Astrocyte of the cerebellum (primary cell): ENCODE measurements at regions not wholly inside any gene's neighbourhood (a gene's known extent, or its start where the extent isn't known, plus 50 kb on each side); places are given as distances from the start of the nearest gene placed in this dataset.
"Not testable (repeated sequence)": the region's sequence is repeated elsewhere in the genome, so short reads cannot be mapped to it uniquely, and the experiment has no call there.

ENCODE experiments used
- DNase-seq: peaks from one replicate; pipeline ENCODE4 v3.0.0-alpha.2; 2011; ENCODE audit warnings: low read depth
- H3K4me3 ChIP-seq: 2 replicates; pipeline ENCODE4 v1.5.1; 2011; ENCODE audit warnings: mild to moderate bottlenecking, low read depth, low read length, moderate library complexity
- in situ Hi-C: cut with HindIII; loops from 2 replicates; pipeline ENCODE4 v1.10.0; 2017; ENCODE audit warnings: low sequenced_read_pairs
- TF ChIP-seq, protein P1 (sequence below): IDR thresholded peaks from 2 replicates; pipeline ENCODE4 v1.5.1; 2012; ENCODE audit warnings: low read length, low read depth, moderate library complexity, mild to moderate bottlenecking; ENCODE audit errors: missing control alignments

DNA sequence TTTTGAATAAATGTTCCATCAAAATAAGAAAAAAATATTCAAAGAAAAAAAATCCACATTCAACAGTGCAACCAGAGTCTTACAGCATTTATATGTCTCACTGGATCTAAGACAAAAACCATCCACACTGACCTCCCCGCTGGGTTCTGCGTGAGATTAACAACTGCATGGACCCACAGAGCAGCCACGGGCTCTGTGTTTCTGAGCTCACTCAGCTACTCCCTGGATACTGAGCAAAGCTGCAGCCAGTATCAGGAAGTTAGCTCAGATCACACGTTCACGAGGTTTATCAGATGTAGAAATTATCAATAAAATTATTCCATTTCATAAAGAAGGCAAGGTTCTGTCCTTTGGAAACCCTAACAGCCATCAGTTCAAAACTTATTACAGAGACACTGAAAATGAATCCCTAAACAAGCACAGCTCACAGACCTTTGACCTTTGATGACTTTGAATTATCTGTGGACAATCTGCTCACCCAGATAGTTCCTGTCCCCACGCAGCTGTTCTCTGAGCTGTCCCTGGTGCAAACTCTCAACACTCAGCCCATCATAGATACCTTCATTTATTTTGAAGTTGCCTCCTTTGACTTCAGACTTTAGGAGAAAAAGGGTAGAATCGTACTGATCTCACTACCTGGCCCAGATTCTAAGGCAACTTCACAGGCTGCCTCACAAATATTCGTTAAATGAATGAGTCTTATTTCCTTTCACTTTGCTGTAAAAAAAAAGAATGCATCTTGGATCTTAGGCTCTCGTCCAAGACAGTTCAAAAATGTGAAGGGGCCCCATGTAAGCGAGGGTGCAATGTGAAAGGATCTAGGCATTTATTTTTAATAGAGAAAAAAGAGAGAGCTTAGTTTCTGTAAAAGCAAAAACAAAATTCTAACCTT, 67.7 kb upstream of the SVIL start:
- H3K4me3 ChIP-seq, result no peak overlapping the region
- TF ChIP-seq, protein P1, sequence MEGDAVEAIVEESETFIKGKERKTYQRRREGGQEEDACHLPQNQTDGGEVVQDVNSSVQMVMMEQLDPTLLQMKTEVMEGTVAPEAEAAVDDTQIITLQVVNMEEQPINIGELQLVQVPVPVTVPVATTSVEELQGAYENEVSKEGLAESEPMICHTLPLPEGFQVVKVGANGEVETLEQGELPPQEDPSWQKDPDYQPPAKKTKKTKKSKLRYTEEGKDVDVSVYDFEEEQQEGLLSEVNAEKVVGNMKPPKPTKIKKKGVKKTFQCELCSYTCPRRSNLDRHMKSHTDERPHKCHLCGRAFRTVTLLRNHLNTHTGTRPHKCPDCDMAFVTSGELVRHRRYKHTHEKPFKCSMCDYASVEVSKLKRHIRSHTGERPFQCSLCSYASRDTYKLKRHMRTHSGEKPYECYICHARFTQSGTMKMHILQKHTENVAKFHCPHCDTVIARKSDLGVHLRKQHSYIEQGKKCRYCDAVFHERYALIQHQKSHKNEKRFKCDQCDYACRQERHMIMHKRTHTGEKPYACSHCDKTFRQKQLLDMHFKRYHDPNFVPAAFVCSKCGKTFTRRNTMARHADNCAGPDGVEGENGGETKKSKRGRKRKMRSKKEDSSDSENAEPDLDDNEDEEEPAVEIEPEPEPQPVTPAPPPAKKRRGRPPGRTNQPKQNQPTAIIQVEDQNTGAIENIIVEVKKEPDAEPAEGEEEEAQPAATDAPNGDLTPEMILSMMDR, result no peak
- in situ Hi-C loops, result no loop called here
- DNase-seq, result no peak

DNA sequence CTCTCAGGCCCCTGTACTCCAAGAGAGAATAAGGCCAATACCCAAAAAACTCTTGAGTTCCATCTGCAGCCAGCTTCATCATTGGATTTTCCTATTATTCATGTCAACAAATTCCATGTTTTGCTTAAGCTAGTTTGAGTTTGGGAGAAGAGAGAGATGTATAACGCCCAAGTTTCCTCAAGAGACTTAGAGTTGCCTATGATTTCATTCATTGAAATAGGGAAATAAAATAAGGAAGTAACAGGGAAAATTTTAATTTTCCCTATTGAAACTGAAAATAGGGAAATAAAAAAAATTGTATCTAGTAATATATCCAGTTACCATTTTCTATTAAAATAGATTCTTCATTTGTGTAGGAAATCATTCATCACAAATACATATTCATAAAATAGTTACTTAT, 66.5 kb upstream of the SVIL start:
- no peak for DNase-seq
- in situ Hi-C loops, result no loop called here
- TF ChIP-seq, protein P1, result no peak
- no peak overlapping the region for H3K4me3 ChIP-seq

DNA sequence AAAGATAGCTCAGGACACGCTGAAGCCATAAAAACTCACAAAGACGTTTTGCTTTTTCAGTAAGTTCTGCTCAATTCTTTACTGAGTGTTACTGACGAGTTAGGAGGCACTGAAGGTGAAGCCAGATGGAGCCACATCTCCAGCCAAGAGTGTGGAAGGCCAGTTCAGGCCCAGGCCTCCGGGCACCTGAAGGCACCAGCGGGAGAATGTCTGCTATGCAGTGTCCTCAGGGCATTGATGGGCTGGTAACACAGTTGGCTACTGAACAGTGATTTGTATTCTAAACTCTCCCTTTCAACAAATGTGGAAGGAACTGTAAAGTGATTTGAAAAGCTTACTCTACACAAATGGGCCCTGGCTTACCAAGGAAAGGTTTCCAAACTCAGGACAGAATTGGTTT, 64.8 kb upstream of the SVIL start:
- no peak for DNase-seq
- TF ChIP-seq, protein P1, result no peak
- no peak overlapping the region for H3K4me3 ChIP-seq
- in situ Hi-C loops, result no loop called here

DNA sequence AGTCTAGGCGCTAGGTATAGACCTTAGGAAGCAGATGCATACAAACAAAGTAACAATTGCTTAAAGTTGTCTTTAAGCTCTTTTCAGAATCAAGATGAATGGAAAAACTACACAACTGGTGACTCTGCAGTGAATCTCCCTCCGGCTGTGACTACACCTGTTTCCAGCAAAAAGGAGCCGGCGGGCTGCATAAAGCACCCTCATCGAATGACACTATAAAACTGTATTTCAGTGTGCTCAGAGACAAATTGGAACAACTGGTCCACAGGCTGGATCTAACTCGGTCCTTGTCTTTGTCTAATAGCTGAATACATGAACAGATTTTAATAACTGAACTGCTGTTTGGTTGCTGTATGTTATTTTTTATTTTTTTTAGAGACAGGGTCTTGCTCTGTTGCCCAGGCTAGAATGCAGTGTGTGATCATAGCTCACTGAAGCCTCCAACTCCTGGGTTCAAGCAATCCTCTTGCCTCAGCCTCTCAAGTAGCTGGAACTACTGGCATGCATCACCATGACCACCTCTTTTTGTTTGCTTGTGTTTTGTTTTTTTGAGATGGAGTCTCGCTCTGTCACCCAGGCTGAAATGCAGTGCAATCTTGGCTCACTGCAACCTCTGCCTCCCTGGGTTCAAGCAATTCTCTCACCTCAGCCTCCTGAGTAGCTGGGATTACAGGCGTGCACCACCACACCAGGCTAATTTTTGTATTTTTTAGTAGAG, 64.2 kb upstream of the SVIL start:
- TF ChIP-seq, protein P1, result no peak
- no peak for DNase-seq
- in situ Hi-C loops, result no loop called here

DNA sequence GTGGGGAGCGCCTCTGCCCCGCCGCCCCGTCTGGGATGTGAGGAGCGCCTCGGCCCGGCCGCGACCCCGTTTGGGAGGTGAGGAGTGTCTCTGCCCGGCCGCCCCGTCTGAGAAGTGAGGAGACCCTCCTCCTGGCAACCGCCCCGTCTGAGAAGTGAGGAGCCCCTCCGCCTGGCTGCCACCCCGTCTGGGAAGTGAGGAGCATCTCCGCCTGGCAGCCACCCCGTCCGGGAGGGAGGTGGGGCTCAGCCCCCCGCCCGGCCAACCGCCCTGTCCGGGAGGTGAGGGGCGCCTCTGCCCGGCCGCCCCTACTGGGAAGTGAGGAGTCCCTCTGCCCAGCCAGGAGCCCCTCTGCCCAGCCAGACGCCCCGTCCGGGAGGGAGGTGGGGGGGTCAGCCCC, 61.8 kb upstream of the SVIL start:
- DNase-seq, H3K4me3 ChIP-seq, in situ Hi-C loops: not testable (repeated sequence)

More for the DNA sequence above, 64.2 kb upstream of the SVIL start:
- no peak overlapping the region for H3K4me3 ChIP-seq

DNA sequence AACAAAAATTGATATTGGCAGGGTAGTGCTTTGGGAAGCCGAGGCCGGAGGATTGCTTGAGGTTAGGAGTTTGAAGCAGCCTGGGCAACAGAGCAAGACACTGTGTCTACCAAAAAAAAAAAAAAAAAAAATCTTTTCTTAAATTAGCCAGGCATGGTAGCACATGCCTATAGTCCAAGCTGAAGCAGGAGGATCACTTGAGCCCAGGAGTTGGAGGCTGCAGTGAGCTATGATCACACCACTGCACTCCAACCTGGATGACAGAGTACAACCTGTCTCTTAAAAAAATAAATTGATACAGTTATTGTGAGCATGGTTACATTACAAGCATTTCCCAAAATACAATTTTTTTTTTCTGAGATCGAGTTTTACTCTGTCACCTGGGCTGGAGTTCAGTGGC, 59.4 kb upstream of the SVIL start:
- in situ Hi-C loops, result no loop called here
- H3K4me3 ChIP-seq, result no peak overlapping the region
- no peak for DNase-seq
- TF ChIP-seq, protein P1, result no peak

DNA sequence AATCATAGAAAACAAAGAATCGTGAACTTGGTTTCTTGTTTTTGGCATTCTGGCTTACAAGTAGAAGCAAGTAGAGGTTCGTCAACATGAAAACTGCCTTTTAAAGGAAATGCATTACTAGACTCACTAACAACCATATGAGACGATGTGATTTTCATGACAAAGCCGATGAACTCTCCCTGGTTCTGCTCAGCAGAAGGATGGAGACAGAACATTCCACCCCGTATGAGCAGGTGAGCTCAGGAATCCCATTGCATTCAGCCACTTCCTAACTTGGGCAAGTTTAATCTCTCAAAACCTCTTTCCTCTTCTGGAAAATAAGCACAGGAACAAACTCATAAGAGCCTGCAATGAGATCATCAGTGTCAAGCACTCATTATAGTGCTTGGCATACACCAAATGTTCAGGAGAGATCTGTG, 57.4 kb upstream of the SVIL start:
- no peak overlapping the region for H3K4me3 ChIP-seq
- in situ Hi-C loops, result no loop called here
- no peak for DNase-seq
- TF ChIP-seq, protein P1, result no peak
